Left lung (tissue), 4 donors: ENCODE measurements at regions not wholly inside any gene's neighbourhood (a gene's known extent, or its start where the extent isn't known, plus 50 kb on each side); places are given as distances from the start of the nearest gene placed in this dataset.
"Not testable (repeated sequence)": the region's sequence is repeated elsewhere in the genome, so short reads cannot be mapped to it uniquely, and the experiment has no call there.

Source experiments
- ATAC-seq: fragments of 200-7000 bp; cut with Tn5 transposase; one replicate; pipeline ENCODE4 v1.9.1; 2020; ENCODE audit warnings: moderate library complexity
- DNase-seq, 4 donors: peaks; one replicate each; pipeline ENCODE4 v3.0.0-alpha.2; 2013 to 2020
- H3K27ac ChIP-seq, 2 donors: fragments of 200-600 bp; sonication (generic) in 1 of 2; one replicate each; pipeline versions ENCODE4 v1.5.0 to v1.8.0; 2020 to 2021
- H3K27me3 ChIP-seq, 2 donors: fragments of 200-600 bp; sonication (generic) in 1 of 2; one replicate each; pipeline versions ENCODE4 v1.5.0 to v1.8.0; 2020 to 2021
- H3K36me3 ChIP-seq, 2 donors: fragments of 200-600 bp; sonication (generic) in 1 of 2; one replicate each; pipeline versions ENCODE4 v1.5.0 to v1.8.0; 2020 to 2021
- H3K4me1 ChIP-seq, 2 donors: fragments of 200-600 bp; one replicate each; pipeline ENCODE4 v1.8.0; 2021
- H3K4me3 ChIP-seq, 2 donors: fragments of 200-600 bp; sonication (generic) in 1 of 2; one replicate each; pipeline versions ENCODE4 v1.5.0 to v1.8.0; 2020 to 2021; ENCODE audit warnings: mild to moderate bottlenecking in 1 of 2
- H3K9me3 ChIP-seq, 2 donors: fragments of 200-600 bp; sonication (generic) in 1 of 2; one replicate each; pipeline versions ENCODE4 v1.5.0 to v1.8.0; 2020 to 2021
- CTCF ChIP-seq, 2 donors: fragments of 200-600 bp; sonication (generic) in 1 of 2; IDR thresholded peaks; one replicate each; pipeline versions ENCODE4 v1.5.0 to v1.8.0; 2021; ENCODE audit warnings: antibody characterized with exemption in 2 of 2
- intact Hi-C, 2 donors: fragments of 100-400 bp; cut with DNase I; formaldehyde crosslinking; loops; one replicate each; pipeline versions ENCODE4 v1.11.2 to v1.14.2; 2022
- donor health status: DM: no; HTN: yes; CAD: no.
- donor health status: DM: no; HTN: no; CAD: no.

GRCh38 chr2:18045230-18045629 lies 166.8 kb downstream of the KCNS3 start:
- Histone ChIP-seq H3K36me3 (no peaks in the 10 kb centered on the region), H3K27me3 (no peaks in the 10 kb centered on the region), H3K4me3 (no peak overlapping the region), H3K4me1 (no peaks in the 10 kb centered on the region), H3K27ac (no peak overlapping the region), H3K9me3 (no peaks in the 10 kb centered on the region)
- TF ChIP-seq CTCF (IDR thresholded peaks at IDR 0.05) = no peak
- intact Hi-C loops = no loop called here
- DNase-seq (no peak), ATAC-seq (no peak)

- intact Hi-C loops, H3K4me1 ChIP-seq, ATAC-seq, H3K27ac ChIP-seq, H3K27me3 ChIP-seq, H3K36me3 ChIP-seq, DNase-seq, H3K4me3 ChIP-seq: not testable (repeated sequence)
- H3K9me3 ChIP-seq = peaks cover 0 to 17% of the 10 kb centered on the region in 2 donors
Observed at GRCh38 chr2:18017381-18017780, 138.9 kb downstream of the KCNS3 start.

DNA sequence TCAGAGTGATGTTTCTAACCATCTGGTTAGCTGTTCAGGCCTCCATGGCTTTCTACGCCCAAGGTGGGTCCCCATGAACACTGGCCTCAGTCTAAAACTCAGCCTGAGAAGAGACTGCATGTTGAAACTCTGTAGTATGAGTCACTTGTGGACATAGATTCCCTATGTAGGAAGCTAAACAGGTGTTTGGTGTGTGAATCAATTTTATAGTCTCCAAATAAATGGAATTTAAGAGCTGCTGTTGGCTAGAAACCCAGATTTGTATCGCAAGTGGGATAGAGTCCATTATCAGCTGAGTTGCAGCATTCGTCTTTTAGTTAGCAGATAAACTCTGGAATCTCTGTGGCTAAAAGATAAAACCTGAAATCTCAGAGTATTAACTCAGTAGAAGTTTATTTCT lies 131.4 kb downstream of the KCNS3 start:
- intact Hi-C loops = no loop called here
- TF ChIP-seq CTCF (IDR thresholded peaks at IDR 0.05) = no peak
- no peak for DNase-seq
- Histone ChIP-seq H3K4me1 (no peaks in the 10 kb centered on the region), H3K36me3 (no peaks in the 10 kb centered on the region), H3K4me3 (no peak overlapping the region), H3K9me3 (no peaks in the 10 kb centered on the region), H3K27me3 (no peaks in the 10 kb centered on the region), H3K27ac (no peak overlapping the region)
- ATAC-seq = no peak

- H3K27me3 ChIP-seq = no peaks in the 10 kb centered on the region
- no peak overlapping the region for H3K4me3 ChIP-seq
- no peaks in the 10 kb centered on the region for H3K36me3 ChIP-seq
- peaks cover 3 to 14% of the 10 kb centered on the region in 2 donors for H3K9me3 ChIP-seq
- ATAC-seq = no peak
- no peak for DNase-seq
- H3K27ac ChIP-seq = no peak overlapping the region
- no peaks in the 10 kb centered on the region for H3K4me1 ChIP-seq
- TF ChIP-seq CTCF (IDR thresholded peaks at IDR 0.05) = no peak
- intact Hi-C loops = no loop called here
Observed at GRCh38 chr2:18005411-18005810, 126.9 kb downstream of the KCNS3 start.

- Histone ChIP-seq H3K4me3 (no peak overlapping the region), H3K36me3 (no peaks in the 10 kb centered on the region), H3K27ac (no peak overlapping the region), H3K27me3 (no peaks in the 10 kb centered on the region), H3K9me3 (peaks cover 3 to 29% of the 10 kb centered on the region in 2 donors), H3K4me1 (no peaks in the 10 kb centered on the region)
- ATAC-seq = no peak
- no peak for TF ChIP-seq CTCF (IDR thresholded peaks at IDR 0.05)
- intact Hi-C loops = no loop called here
- DNase-seq = no peak
Observed at GRCh38 chr2:18001671-18002070, 123.2 kb downstream of the KCNS3 start.

DNA sequence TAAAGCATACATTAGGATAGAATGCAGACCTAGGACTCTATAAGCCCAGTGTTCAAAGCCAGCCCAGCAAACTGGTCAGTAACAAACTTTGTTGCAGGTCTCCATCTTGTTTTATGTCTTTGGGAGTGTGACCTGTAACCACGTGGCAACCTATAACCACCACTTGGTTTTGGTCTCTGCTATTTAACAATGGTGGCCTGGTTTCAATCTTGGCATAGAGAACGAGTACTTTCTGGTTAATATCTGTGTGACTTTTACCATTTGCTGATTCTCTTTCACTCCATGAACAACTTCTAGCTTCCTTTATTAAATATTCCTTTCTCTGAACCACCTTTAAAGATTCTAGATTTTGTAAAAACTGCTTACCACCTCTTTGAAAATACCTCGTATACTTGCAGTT lies 118.5 kb downstream of the KCNS3 start:
- ATAC-seq (no peak), DNase-seq (no peak)
- H3K4me3 ChIP-seq = no peak overlapping the region
- peaks cover 3 to 26% of the 10 kb centered on the region in 2 donors for H3K9me3 ChIP-seq
- H3K4me1 ChIP-seq = no peaks in the 10 kb centered on the region
- no peak for TF ChIP-seq CTCF (IDR thresholded peaks at IDR 0.05)
- no peak overlapping the region for H3K27ac ChIP-seq
- intact Hi-C loops = no loop called here
- H3K36me3 ChIP-seq = no peaks in the 10 kb centered on the region
- H3K27me3 ChIP-seq = no peaks in the 10 kb centered on the region
